HT-29 (cell line): ENCODE measurements at regions not wholly inside any gene's neighbourhood (a gene's known extent, or its start where the extent isn't known, plus 50 kb on each side); places are given as distances from the start of the nearest gene placed in this dataset.

Source experiments
- DNase-seq: peaks from one replicate; pipeline ENCODE4 v3.0.0-alpha.2; 2015; ENCODE audit warnings: low spot score

DNA sequence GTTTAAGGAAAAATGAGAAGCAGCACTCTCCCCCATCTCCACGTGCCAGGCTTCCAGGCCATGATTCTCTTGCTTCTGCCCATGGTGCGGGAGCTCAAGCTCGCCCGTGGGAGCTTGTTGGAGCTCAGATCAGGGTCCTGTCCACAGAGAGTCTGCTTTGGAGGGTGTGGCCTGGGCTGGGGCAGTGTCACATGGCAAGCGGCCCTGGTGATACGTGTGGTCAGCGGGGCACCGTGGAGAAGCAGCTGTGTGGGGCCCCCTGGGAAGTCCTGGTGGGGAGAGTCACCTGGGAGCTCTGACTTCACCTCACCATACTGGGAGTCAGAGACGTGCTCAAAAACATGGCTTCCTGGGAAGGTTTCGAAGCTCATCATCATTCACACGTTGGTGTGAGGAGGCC is 275.3 kb downstream of the GADD45G start:
- no peak for DNase-seq

DNA sequence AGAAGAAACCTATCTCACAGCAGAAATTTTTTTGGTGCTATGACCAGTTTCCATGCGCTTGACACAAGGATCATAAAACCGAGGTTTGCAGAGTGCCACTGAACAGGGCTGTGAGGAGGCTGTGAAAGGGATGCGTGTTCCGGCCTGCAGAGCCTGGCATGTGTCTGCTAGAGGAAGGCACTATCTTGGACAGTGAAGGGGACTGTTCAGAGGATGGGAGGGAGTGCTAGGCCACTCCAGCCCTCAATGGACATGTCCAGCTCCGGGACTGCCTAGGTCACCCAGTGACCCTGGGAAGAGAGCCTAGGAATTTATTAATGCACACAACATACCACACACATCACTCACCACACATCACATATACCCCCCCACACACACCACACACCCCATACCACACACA is 275.9 kb downstream of the GADD45G start:
- DNase-seq: no peak

DNA sequence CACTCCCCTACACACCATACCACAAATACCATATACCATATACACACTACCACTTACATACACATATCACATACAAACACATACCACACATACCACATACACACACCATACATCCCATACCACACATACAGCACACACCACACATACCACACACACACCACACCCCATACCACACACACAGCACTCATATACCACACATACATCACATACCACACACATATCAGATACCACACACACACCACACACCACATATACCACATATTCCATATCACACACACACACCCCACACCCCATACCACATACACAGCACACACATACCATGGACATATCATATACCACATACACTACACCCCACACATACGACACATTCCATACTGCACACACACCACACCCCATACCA is 276.6 kb downstream of the GADD45G start:
- DNase-seq: no peak

DNA sequence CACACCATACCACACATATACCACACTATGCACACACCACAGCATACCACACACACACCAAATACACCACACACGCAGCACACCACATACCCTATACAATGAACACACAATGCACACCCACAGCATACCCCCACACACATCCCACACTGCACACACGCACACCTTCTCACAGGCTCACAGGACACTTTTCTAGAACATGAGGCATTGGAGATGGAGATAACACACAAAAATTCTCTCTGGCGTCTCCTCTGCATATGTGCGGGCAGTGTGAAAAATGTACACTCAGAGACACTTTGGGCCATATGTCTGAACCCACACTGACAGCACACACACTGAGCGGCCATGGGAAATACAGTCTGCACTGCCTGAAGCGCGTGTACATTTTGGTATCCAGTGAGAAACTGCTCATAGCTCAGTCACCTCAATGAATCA is 278.1 kb downstream of the GADD45G start:
- no peak for DNase-seq

- no peak for DNase-seq
These were observed 278.9 kb downstream of the GADD45G start for GRCh38 chr9:89883401-89884341.

DNA sequence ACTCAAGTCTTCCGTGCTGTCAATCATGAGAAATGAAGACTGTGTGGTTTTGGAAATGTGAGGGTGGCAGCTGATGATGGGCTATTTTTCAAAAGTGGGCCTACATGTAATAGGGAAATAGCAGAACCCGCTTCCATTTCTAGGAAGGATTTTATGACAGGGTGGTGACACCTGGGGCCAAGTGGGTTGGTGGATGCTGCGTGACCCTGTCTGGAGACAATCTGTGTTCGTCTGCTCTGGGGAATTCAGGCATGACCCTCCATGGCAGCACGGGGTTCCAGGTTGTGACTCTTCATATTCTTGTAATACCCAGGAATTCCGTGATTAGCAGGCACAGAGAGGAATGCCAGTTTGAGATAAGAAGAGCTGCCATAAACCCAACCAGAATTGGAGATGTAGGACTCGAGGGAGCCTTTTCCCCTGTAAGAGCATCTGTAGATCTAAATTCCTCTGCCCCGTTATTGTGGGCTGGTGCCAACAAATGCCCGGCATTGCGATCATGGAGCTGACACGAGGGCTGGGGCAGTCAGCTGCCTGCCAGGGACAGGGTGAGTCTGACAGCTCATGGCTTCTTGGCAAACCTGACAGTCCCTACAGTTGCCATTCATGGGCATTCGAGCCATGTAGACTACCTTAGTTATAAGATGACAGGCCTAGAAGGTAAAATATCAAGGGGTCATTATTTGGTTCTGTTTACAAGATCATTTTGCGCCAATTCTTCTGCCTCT is 279.7 kb downstream of the GADD45G start:
- no peak for DNase-seq

GRCh38 chr9:89885156-89885555 is 280.3 kb downstream of the GADD45G start:
- no peak for DNase-seq

- no peak for DNase-seq
These were observed 281.5 kb downstream of the GADD45G start for GRCh38 chr9:89886281-89886700.

DNA sequence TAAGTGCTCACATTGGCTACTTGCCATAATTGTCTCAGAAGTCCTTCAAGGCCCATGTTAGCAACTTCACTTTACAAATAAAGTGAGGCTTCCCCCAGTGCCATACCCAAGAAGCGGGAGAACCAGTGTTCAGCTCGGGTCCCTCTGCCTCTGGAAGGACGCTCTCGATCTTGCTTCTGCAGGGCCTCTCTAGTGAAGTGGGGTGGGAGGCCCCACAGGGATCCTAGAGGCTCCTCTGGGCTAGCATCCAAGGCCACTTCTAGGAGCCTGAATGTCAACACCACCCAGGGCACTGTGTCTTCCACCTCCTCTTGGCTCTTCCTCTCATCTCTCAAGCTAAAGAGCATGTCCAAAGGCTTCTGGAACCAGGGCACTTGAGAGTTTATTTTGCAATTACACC is 282.5 kb downstream of the GADD45G start:
- DNase-seq: no peak

DNA sequence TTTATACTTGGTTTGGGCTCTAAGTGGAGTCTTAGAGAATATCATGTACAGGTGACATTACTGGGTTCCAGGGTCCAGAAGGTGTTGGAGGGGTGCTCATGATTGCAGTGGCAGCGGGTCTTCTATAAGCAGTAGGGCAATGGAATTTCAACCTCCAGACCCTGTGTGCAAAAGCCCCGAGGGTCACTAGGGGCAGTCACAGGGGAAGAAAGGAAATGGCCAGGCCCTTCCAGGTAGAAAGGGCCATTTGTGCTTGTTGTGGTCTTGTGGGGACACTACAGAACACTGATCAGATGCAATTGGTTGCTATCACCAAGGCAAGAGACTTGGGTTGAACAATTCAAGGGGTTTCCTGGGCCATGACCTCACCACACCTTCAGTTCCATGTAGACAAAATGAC is 283.4 kb downstream of the GADD45G start:
- DNase-seq: no peak

GRCh38 chr9:89888677-89889076 is 283.9 kb downstream of the GADD45G start:
- DNase-seq: no peak

DNA sequence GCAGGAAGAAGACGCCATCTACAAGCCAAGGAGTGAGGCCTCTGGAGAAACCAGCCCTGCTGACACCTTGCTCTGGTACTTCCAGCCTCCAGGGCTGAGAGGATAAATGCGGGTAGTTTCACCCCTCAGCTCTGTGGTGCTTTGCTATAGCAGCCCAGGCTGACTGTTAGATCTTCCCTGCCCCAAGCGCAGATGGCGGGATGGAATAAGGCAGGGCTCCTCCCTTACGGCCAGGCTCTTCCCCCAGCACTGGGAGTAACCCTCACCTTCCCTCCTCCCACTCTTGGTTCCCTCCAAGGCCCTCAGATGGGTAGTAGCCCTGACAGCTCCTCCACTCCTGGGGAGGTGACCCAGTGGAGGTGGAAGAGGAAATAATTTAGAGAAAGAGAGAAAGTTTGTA is 285.1 kb downstream of the GADD45G start:
- no peak for DNase-seq

DNA sequence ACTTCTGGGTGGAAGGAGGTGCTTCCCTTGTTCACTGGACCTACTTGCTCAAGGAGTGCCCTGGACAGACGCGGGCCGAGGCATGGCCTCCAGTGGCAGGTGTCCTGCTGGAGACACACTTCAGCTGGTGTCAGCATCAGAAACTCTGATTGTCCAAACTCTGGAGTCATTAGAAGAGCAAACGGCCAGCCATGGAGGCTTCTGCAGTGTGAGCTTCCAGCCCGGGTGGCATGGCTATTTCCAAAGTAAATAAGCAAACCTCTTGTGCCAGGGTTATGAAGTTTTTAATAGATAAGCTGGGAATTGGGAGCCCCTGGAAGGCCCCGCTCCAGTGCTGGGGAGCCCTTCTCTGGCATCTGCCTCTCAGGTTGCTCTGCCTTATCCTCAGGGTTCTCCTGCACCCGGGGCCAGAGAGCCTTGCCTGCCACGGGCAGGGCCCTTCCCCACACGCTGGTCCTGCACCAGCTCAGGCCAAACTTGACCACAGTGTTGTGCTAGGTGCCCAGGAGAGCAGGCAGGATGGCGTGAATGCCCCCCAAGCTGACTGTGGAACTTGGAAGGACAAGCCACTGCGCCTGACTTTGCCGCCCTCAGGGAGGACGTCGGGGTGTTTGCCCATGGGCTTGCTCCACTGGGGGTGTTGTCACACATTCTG is 285.6 kb downstream of the GADD45G start:
- no peak for DNase-seq

DNA sequence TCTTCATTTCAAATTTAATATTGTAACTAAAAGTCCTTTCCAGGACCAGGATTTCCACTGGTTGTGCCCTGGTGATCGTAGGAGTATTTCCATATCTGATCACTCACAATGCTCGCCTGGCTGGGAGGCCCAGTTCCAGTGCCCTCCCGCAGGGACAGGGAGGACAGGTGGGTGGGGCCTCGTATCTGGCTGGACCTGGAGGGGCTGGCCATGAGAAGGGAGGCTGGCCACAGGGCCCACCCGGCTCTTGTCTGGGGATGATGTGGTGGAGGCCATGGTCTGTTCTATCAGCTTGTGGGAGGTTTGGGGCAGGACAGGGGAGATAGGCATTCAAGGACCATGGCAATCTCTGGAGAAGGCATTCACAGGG is 286.4 kb downstream of the GADD45G start:
- DNase-seq: no peak

GRCh38 chr9:89891591-89892304 is 286.9 kb downstream of the GADD45G start:
- no peak for DNase-seq

- DNase-seq: no peak
These were observed 288.1 kb downstream of the GADD45G start for GRCh38 chr9:89892920-89893319.

DNA sequence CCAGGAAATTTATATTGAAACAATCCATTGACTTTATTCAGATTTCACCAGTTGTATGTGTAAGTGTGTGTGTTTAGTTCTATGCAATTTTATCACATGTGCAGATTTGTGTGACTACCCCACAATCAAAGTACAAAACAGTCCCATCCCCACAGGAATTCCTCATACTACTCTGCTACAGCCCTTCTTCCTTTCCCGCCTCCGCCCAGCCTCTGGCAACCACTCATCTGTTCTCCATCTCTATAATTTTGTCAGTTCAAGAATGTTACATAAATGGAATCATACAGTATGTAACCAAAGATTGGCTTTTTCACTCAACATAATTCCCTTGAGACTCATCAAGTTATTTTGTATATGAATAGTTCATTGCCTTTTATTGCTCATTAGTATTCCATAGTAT is 289.1 kb downstream of the GADD45G start:
- no peak for DNase-seq

GRCh38 chr9:89896806-89897340 is 292.1 kb downstream of the GADD45G start:
- DNase-seq: no peak

- no peak for DNase-seq
These were observed 294.8 kb downstream of the GADD45G start for GRCh38 chr9:89899573-89899972.

- no peak for DNase-seq
These were observed 297.1 kb downstream of the GADD45G start for GRCh38 chr9:89901920-89902319.

DNA sequence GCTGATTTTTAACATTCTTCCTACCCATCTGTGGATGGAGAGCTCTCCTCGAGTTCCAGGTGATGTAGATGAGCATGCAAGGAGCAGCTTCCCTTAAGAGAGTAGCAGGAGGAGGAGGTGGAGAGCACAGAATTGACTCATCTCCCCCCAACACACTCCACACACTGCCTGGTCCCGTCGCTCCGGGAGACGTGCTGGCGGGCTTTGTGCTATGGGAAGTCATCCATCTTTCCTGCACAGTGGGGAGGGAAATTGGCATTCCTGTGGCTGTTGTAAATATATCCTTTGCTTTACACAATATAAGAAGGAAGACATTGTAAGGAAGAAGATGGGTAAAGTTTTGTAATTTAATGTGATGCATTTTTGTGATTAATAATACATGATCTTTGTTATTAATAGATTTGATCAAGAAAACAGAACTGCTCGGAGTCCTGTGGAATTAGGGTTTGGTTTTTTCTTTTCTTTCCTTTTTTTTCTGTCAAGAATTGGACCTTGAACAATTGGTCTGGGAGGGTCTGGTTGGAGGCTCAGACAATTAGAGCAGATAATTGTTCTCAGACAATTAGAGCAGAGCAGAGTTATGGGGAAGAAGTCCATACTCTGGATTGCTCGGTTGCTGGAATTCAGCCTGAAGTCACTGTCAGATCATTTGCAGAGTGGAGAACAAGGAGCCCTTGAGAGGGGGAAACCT is 297.8 kb downstream of the GADD45G start:
- no peak for DNase-seq
